BE2C (cell line): ENCODE measurements at regions not wholly inside any gene's neighbourhood (a gene's known extent, or its start where the extent isn't known, plus 50 kb on each side); places are given as distances from the start of the nearest gene placed in this dataset.

Source experiments
- DNase-seq: peaks from one replicate; pipeline ENCODE4 v3.0.0-alpha.2; 2020
- H3K27me3 ChIP-seq: fragments of 250-450 bp; sonication (Bioruptor Pico); 2 replicates; pipeline ENCODE4 v1.5.1; 2020; ENCODE audit warnings: mild to moderate bottlenecking
- H3K36me3 ChIP-seq: fragments of 250-450 bp; sonication (Bioruptor Pico); 2 replicates; pipeline ENCODE4 v1.5.1; 2020; ENCODE audit warnings: mild to moderate bottlenecking
- H3K4me1 ChIP-seq: fragments of 250-450 bp; sonication (Bioruptor Pico); 2 replicates; pipeline ENCODE4 v1.5.1; 2020
- H3K4me3 ChIP-seq: 2 replicates; pipeline ENCODE4 v1.5.1; 2011; ENCODE audit warnings: low read depth, low read length
- H3K9me3 ChIP-seq: fragments of 250-450 bp; sonication (Bioruptor Pico); 2 replicates; pipeline ENCODE4 v1.5.1; 2020
- CTCF ChIP-seq: IDR thresholded peaks from 2 replicates; pipeline ENCODE4 v1.5.1; 2012; ENCODE audit warnings: mild to moderate bottlenecking, low read depth, low read length

DNA sequence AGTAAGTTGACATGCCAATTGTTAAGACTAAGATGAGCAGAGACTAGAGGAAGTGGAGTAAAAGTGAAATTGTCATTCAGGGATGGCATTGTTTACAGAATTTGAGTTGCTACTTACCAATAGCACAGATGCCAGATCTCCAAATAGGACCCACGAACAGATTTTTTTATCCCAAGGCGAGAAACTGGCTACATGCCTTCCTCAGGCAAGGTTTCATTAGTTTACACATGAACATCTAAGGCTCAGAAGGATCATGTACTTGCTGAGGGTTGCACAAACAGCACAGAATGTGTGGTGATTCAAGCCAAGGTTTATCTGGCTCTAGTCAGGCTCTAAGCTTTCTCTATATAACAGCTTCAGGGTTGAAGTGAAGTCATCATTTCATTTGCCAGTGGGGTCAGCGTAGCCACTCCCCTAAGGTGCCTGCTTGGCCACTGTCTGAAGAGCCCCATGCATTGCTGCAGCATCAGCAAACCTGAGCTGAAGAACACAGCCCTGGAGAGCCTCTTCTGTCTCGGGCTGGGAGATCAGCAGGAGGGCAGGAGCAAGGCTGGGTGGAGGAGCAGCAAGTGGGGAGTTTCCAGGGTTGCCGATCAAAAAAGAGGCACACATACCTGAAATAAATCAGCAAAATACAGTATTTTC, 193.0 kb upstream of the LCORL start:
- Histone ChIP-seq H3K4me1 (no peaks in the 10 kb centered on the region), H3K4me3 (no peak overlapping the region), H3K36me3 (no peaks in the 10 kb centered on the region), H3K9me3 (no peaks in the 10 kb centered on the region), H3K27me3 (no peaks in the 10 kb centered on the region)
- no peak for TF ChIP-seq CTCF
- DNase-seq = no peak

DNA sequence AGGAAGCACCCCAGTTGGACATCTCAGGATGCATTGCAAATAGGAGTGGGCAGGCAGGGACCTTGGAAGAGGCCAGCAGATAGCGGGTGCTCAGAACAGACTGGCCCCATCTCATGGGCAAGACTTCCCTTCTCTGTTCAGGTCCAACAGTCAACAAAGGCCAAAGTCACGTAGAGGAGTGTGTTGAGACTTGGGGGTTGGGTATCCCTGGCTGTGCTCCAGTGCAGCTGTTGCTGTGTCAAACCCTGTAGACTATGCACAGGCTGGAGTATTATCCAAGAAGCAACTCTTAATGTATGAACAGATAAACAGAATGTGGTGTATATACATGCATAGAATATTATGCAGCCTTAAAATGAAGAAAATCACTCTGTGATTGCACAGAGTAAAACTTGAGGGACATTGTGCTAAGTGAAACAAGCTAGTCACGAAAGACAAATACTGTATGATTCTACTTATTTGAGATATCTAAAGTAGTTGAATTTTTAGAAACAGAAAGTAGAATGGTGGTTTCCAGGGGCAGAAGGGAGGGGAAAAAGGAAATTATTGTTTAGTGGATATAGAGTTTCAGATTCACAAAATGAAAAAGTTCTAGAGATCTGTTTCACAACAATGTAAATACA, 192.1 kb upstream of the LCORL start:
- Histone ChIP-seq H3K36me3 (no peaks in the 10 kb centered on the region), H3K4me1 (no peaks in the 10 kb centered on the region), H3K27me3 (no peaks in the 10 kb centered on the region), H3K4me3 (no peak overlapping the region), H3K9me3 (no peaks in the 10 kb centered on the region)
- DNase-seq = no peak
- no peak for TF ChIP-seq CTCF

DNA sequence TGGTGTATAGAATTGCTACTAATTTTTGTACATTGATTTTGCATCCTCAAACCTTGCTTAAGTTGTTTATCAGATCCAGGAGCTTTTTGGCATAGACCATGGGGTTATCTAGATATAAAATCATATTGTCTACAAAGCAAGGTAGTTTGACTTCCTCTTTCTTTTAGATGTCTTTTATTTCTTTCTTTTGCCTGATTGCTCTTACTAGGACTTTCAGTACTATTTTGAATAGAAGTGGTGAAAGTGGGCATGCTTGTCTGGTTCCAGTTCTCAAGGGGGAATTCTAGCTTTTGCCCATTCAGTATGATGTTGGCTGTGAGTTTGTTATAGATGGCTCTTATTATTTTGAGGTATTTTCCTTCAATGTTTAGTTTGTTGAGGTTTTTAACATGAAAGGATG, 187.9 kb upstream of the LCORL start:
- Histone ChIP-seq H3K9me3 (no peaks in the 10 kb centered on the region), H3K4me3 (no peak overlapping the region), H3K27me3 (no peaks in the 10 kb centered on the region), H3K36me3 (no peaks in the 10 kb centered on the region), H3K4me1 (no peaks in the 10 kb centered on the region)
- no peak for TF ChIP-seq CTCF
- no peak for DNase-seq

DNA sequence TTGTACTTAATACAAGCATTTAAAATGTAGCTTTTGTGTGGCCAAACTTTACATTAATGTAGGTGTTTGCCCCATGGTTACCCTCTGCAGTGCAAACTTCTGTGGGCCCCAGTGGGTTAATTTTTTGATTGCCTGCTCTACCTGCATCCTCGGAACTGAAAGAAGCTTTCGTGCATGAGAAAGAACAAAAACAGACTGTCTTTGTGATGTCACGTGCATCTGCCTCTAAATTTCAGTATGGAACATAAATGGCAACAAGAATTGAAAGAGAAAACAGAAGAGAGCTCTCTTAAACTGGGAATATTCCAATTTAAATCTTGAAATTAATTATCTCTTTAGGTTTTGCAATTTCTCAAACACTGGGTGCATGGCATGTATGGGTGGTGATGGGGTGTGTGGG, 182.4 kb upstream of the LCORL start:
- no peak for TF ChIP-seq CTCF
- DNase-seq = no peak
- Histone ChIP-seq H3K27me3 (no peaks in the 10 kb centered on the region), H3K9me3 (no peaks in the 10 kb centered on the region), H3K4me3 (no peak overlapping the region), H3K4me1 (no peaks in the 10 kb centered on the region), H3K36me3 (no peaks in the 10 kb centered on the region)

GRCh38 chr4:18202486-18202885, 180.9 kb upstream of the LCORL start:
- DNase-seq = no peak
- TF ChIP-seq CTCF = no peak
- H3K4me1 ChIP-seq = no peaks in the 10 kb centered on the region

GRCh38 chr4:18201885-18202284, 180.3 kb upstream of the LCORL start:
- H3K4me1 ChIP-seq = no peaks in the 10 kb centered on the region
- H3K9me3 ChIP-seq = no peaks in the 10 kb centered on the region
- no peak for TF ChIP-seq CTCF
- no peak overlapping the region for H3K4me3 ChIP-seq
- H3K36me3 ChIP-seq = no peaks in the 10 kb centered on the region
- H3K27me3 ChIP-seq = no peaks in the 10 kb centered on the region
- no peak for DNase-seq

More at GRCh38 chr4:18202486-18202885, 180.9 kb upstream of the LCORL start:
- no peaks in the 10 kb centered on the region for H3K36me3 ChIP-seq
- H3K9me3 ChIP-seq = no peaks in the 10 kb centered on the region
- H3K27me3 ChIP-seq = no peaks in the 10 kb centered on the region
- no peak overlapping the region for H3K4me3 ChIP-seq
